ENCODE measurements at regions not wholly inside any gene's neighbourhood (a gene's known extent, or its start where the extent isn't known, plus 50 kb on each side); places are given as distances from the start of the nearest gene placed in this dataset.
"Not testable (repeated sequence)": the region's sequence is repeated elsewhere in the genome, so short reads cannot be mapped to it uniquely, and the experiment has no call there.

GRCh38 chr4:60683973-60684372 is 516.2 kb upstream of the ADGRL3 start:
- H3K4me1 Mint-ChIP-seq (ENCODE audit: low read depth, unreplicated experiment), result peaks cover 16% of the 10 kb centered on the region
- H3K27ac Mint-ChIP-seq (ENCODE audit: unreplicated experiment), result peak overlapping the region; percentile 95
- no peaks in the 10 kb centered on the region for H3K9me3 Mint-ChIP-seq (ENCODE audit: unreplicated experiment)
- no peak overlapping the region for H2AFZ ChIP-seq (ENCODE audit: low read depth, low read length)
- H3K27ac ChIP-seq (ENCODE audit: low read depth, low read length), result peak overlapping the region; percentile 100
- H3K9me3 ChIP-seq (ENCODE audit: insufficient read depth, low read depth, low read length), result no peaks in the 10 kb centered on the region
- peak; percentile 49 for FAIRE-seq
- no peaks in the 10 kb centered on the region for H4K20me1 ChIP-seq (ENCODE audit: insufficient read depth, low read length)
- TF ChIP-seq CTCF (IDR thresholded peaks at IDR 0.05; ENCODE audit: insufficient read depth, low read depth, low read length) (no peak), EZH2 (IDR thresholded peaks at IDR 0.05; ENCODE audit: insufficient read depth, low read length) (no peak)
- H3K27me3 ChIP-seq (ENCODE audit: insufficient read depth, low read length), result no peaks in the 10 kb centered on the region
- peak overlapping the region; percentile 80 for H3K4me2 ChIP-seq (ENCODE audit: low read length)
- peak overlapping the region; percentile 86 for H3K9ac ChIP-seq (ENCODE audit: low read length)
- no peaks in the 10 kb centered on the region for H3K36me3 Mint-ChIP-seq (ENCODE audit: low read depth, unreplicated experiment)
- no peaks in the 10 kb centered on the region for H3K79me2 ChIP-seq (ENCODE audit: insufficient read depth, low read length)
- H3K4me3 ChIP-seq (ENCODE audit: insufficient read depth, low read depth, low read length), result no peak overlapping the region
- DNase-seq (ENCODE audit: low read depth), result peak; percentile 80
- H3K27me3 Mint-ChIP-seq (ENCODE audit: low read depth, unreplicated experiment), result no peaks in the 10 kb centered on the region
- H3K4me1 ChIP-seq (ENCODE audit: insufficient read depth, low read length), result peaks cover 13% of the 10 kb centered on the region
- H3K36me3 ChIP-seq (ENCODE audit: insufficient read depth, low read length), result no peaks in the 10 kb centered on the region
- H3K4me3 Mint-ChIP-seq (ENCODE audit: unreplicated experiment), result no peak overlapping the region

- not testable (repeated sequence) for H3K79me2 ChIP-seq (ENCODE audit: insufficient read depth, low read length); H3K4me1 Mint-ChIP-seq (ENCODE audit: low read depth, unreplicated experiment); H3K4me2 ChIP-seq (ENCODE audit: low read length); H3K9me3 ChIP-seq (ENCODE audit: insufficient read depth, low read depth, low read length); H3K27me3 ChIP-seq (ENCODE audit: insufficient read depth, low read length); H4K20me1 ChIP-seq (ENCODE audit: insufficient read depth, low read length); H3K9ac ChIP-seq (ENCODE audit: low read length); H2AFZ ChIP-seq (ENCODE audit: low read depth, low read length); H3K27me3 Mint-ChIP-seq (ENCODE audit: low read depth, unreplicated experiment); DNase-seq (ENCODE audit: low read depth); FAIRE-seq; H3K4me3 ChIP-seq (ENCODE audit: insufficient read depth, low read depth, low read length); H3K36me3 ChIP-seq (ENCODE audit: insufficient read depth, low read length); H3K4me1 ChIP-seq (ENCODE audit: insufficient read depth, low read length); H3K36me3 Mint-ChIP-seq (ENCODE audit: low read depth, unreplicated experiment); H3K4me3 Mint-ChIP-seq (ENCODE audit: unreplicated experiment); H3K27ac ChIP-seq (ENCODE audit: low read depth, low read length); H3K27ac Mint-ChIP-seq (ENCODE audit: unreplicated experiment)
- peaks cover 15% of the 10 kb centered on the region for H3K9me3 Mint-ChIP-seq (ENCODE audit: unreplicated experiment)
Measured at GRCh38 chr4:60696062-60696461, 504.1 kb upstream of the ADGRL3 start.

- FAIRE-seq (no peak), DNase-seq (ENCODE audit: low read depth) (no peak)
- TF ChIP-seq CTCF (IDR thresholded peaks at IDR 0.05; ENCODE audit: insufficient read depth, low read depth, low read length), result no peak
- no peak for TF ChIP-seq EZH2 (IDR thresholded peaks at IDR 0.05; ENCODE audit: insufficient read depth, low read length)
- no peak overlapping the region for H3K27ac ChIP-seq (ENCODE audit: low read depth, low read length)
- Mint-ChIP-seq H3K36me3 (ENCODE audit: low read depth, unreplicated experiment) (no peaks in the 10 kb centered on the region), H3K27me3 (ENCODE audit: low read depth, unreplicated experiment) (no peaks in the 10 kb centered on the region), H3K4me1 (ENCODE audit: low read depth, unreplicated experiment) (no peaks in the 10 kb centered on the region), H3K9me3 (ENCODE audit: unreplicated experiment) (no peaks in the 10 kb centered on the region), H3K27ac (ENCODE audit: unreplicated experiment) (no peak overlapping the region), H3K4me3 (ENCODE audit: unreplicated experiment) (no peak overlapping the region)
- H4K20me1 ChIP-seq (ENCODE audit: insufficient read depth, low read length), result no peaks in the 10 kb centered on the region
- no peaks in the 10 kb centered on the region for H3K9me3 ChIP-seq (ENCODE audit: insufficient read depth, low read depth, low read length)
- no peak overlapping the region for H3K4me2 ChIP-seq (ENCODE audit: low read length)
- H3K36me3 ChIP-seq (ENCODE audit: insufficient read depth, low read length), result no peaks in the 10 kb centered on the region
- no peak overlapping the region for H3K9ac ChIP-seq (ENCODE audit: low read length)
- H3K27me3 ChIP-seq (ENCODE audit: insufficient read depth, low read length), result no peaks in the 10 kb centered on the region
- H2AFZ ChIP-seq (ENCODE audit: low read depth, low read length), result no peak overlapping the region
- H3K79me2 ChIP-seq (ENCODE audit: insufficient read depth, low read length), result no peaks in the 10 kb centered on the region
- H3K4me1 ChIP-seq (ENCODE audit: insufficient read depth, low read length), result no peaks in the 10 kb centered on the region
- no peak overlapping the region for H3K4me3 ChIP-seq (ENCODE audit: insufficient read depth, low read depth, low read length)
Measured at GRCh38 chr4:60709061-60709460, 491.1 kb upstream of the ADGRL3 start.

Data from astrocyte (in vitro differentiated cells and primary cell).